Left ventricle myocardium superior (tissue), 1 donor: ENCODE measurements at regions not wholly inside any gene's neighbourhood (a gene's known extent, or its start where the extent isn't known, plus 50 kb on each side); places are given as distances from the start of the nearest gene placed in this dataset.
"Not testable (repeated sequence)": the region's sequence is repeated elsewhere in the genome, so short reads cannot be mapped to it uniquely, and the experiment has no call there.

Source experiments
- ATAC-seq: fragments of 200-7000 bp; cut with Tn5 transposase; one replicate; pipeline ENCODE4 v1.9.1; 2020; ENCODE audit warnings: mild to moderate bottlenecking, moderate library complexity
- DNase-seq: peaks from one replicate; pipeline ENCODE4 v3.0.0-alpha.2; 2020
- intact Hi-C: fragments of 100-400 bp; cut with micrococcal nuclease; formaldehyde crosslinking; loops from one replicate; pipeline ENCODE4 v1.11.0; 2022
- donor health status: DM: no; HTN: yes; CAD: no; lungs with severe emphysema.

- intact Hi-C loops: no loop called here
- ATAC-seq (no peak), DNase-seq (no peak)
Observed at GRCh38 chr18:34280000-34280399, 55.3 kb upstream of the NOL4 start.

GRCh38 chr18:34280653-34281052, 55.9 kb upstream of the NOL4 start:
- ATAC-seq (no peak), DNase-seq (no peak)
- intact Hi-C loops: no loop called here

GRCh38 chr18:34281290-34281689, 56.6 kb upstream of the NOL4 start:
- intact Hi-C loops: no loop called here
- DNase-seq (no peak), ATAC-seq (no peak)

GRCh38 chr18:34281722-34282121, 57.0 kb upstream of the NOL4 start:
- intact Hi-C loops: no loop called here
- no peak for DNase-seq
- no peak for ATAC-seq

GRCh38 chr18:34283506-34283905, 58.8 kb upstream of the NOL4 start:
- ATAC-seq (no peak), DNase-seq (no peak)
- intact Hi-C loops: no loop called here

- intact Hi-C loops: no loop called here
- DNase-seq: no peak
- ATAC-seq: no peak
Observed at GRCh38 chr18:34287825-34288224, 63.1 kb upstream of the NOL4 start.

GRCh38 chr18:34292594-34292993, 67.9 kb upstream of the NOL4 start:
- ATAC-seq (no peak), DNase-seq (no peak)
- intact Hi-C loops: no loop called here

- DNase-seq: no peak
- no peak for ATAC-seq
- intact Hi-C loops: no loop called here
Observed at GRCh38 chr18:34297287-34297686, 72.6 kb upstream of the NOL4 start.

- ATAC-seq (no peak), DNase-seq (no peak)
- intact Hi-C loops: no loop called here
Observed at GRCh38 chr18:34299828-34300227, 75.1 kb upstream of the NOL4 start.

GRCh38 chr18:34311468-34311867, 86.8 kb upstream of the NOL4 start:
- ATAC-seq (no peak), DNase-seq (no peak)

GRCh38 chr18:34314847-34315246, 90.1 kb upstream of the NOL4 start:
- no peak for DNase-seq
- no peak for ATAC-seq
- intact Hi-C loops: no loop called here

More at GRCh38 chr18:34311468-34311867, 86.8 kb upstream of the NOL4 start:
- intact Hi-C loops: no loop called here

- intact Hi-C loops: no loop called here
- DNase-seq (no peak), ATAC-seq (no peak)
Observed at GRCh38 chr18:34315591-34316352, 91.1 kb upstream of the NOL4 start.

GRCh38 chr18:34320267-34320666, 95.6 kb upstream of the NOL4 start:
- DNase-seq (no peak), ATAC-seq (no peak)
- intact Hi-C loops: loop anchor here (10.0 kb wide), 1 partner anchor 195 kb away; no protein-coding TSS in a partner anchor

GRCh38 chr18:34321066-34321465, 96.4 kb upstream of the NOL4 start:
- intact Hi-C loops: loop anchor here (10.0 kb wide), 1 partner anchor 196 kb away; no protein-coding TSS in a partner anchor
- no peak for ATAC-seq

GRCh38 chr18:34322365-34323289, 97.9 kb upstream of the NOL4 start:
- intact Hi-C loops: loop anchor here (10.0 kb wide), 1 partner anchor 198 kb away; no protein-coding TSS in a partner anchor
- ATAC-seq: no peak
- peak; percentile 41 for DNase-seq

More at GRCh38 chr18:34321066-34321465, 96.4 kb upstream of the NOL4 start:
- no peak for DNase-seq

- intact Hi-C loops: loop anchor here (10.0 kb wide), 1 partner anchor 205 kb away; no protein-coding TSS in a partner anchor
- ATAC-seq (no peak), DNase-seq (no peak)
Observed at GRCh38 chr18:34329840-34330239, 105.1 kb upstream of the NOL4 start.

- ATAC-seq: no peak
- no peak for DNase-seq
- intact Hi-C loops: no loop called here
Observed at GRCh38 chr18:34330308-34330707, 105.6 kb upstream of the NOL4 start.

- DNase-seq, intact Hi-C loops, ATAC-seq: not testable (repeated sequence)
Observed at GRCh38 chr18:34330907-34331306, 106.2 kb upstream of the NOL4 start.

- DNase-seq, intact Hi-C loops, ATAC-seq: not testable (repeated sequence)
Observed at GRCh38 chr18:34331343-34331742, 106.6 kb upstream of the NOL4 start.

- no peak for DNase-seq
- intact Hi-C loops: no loop called here
- ATAC-seq: no peak
Observed at GRCh38 chr18:34339155-34339554, 114.4 kb upstream of the NOL4 start.
